ENCODE measurements at regions not wholly inside any gene's neighbourhood (a gene's known extent, or its start where the extent isn't known, plus 50 kb on each side); places are given as distances from the start of the nearest gene placed in this dataset.

GRCh38 chr1:82703951-82704350 is 903.2 kb downstream of the ADGRL2 start:
- Histone ChIP-seq H3K4me1 (ENCODE audit: insufficient read depth, low read length, poor library complexity, severe bottlenecking) (no peaks in the 10 kb centered on the region), H3K27ac (ENCODE audit: low read depth, low read length, poor library complexity, severe bottlenecking) (no peak overlapping the region), H3K9me3 (ENCODE audit: low read depth, low read length, poor library complexity, severe bottlenecking) (no peaks in the 10 kb centered on the region), H3K36me3 (ENCODE audit: insufficient read depth, low read length, poor library complexity, severe bottlenecking) (no peaks in the 10 kb centered on the region), H3K27me3 (replicated peaks; ENCODE audit: insufficient read depth, low read depth, low read length, poor library complexity) (no peaks in the 10 kb centered on the region), H3K4me3 (ENCODE audit: low read depth, low read length, poor library complexity, severe bottlenecking) (no peak overlapping the region)
- POLR2A ChIA-PET (ENCODE audit: low non-redundant PET), result no interaction called here
- TF ChIP-seq EZH2 (IDR thresholded peaks at IDR 0.05; ENCODE audit: borderline replicate concordance, low read depth, low read length, poor library complexity, severe bottlenecking) (no peak), CTCF (conservative IDR thresholded peaks at IDR 0.05; ENCODE audit: low read depth, low read length) (no peak)
- intact Hi-C loops (cut with micrococcal nuclease; ENCODE audit: unreplicated experiment), result no loop called here
- BruUV-seq (replicated peaks), result no TSS peak
- CTCF ChIA-PET, result no interaction called here
- no peak for DNase-seq (ENCODE audit: low spot score)

DNA sequence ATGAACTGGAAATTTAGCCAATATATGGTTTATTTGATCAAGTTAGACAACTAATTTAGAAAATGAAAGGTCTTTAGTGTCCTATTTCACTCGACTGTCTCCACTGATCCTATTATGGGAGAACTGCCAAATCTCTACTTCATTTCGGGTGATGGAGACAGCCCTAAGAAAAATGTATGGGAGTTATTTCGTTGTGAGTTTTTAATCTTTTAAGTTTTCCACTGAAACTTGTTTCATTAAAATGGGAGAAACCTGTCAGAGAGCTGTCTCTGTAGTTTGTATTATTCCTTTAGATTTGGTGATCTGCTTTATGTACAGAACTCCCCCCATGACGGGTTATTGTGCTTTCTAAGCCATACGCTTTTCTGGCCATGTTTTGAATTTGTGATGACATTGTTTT is 899.7 kb downstream of the ADGRL2 start:
- intact Hi-C loops (cut with micrococcal nuclease; ENCODE audit: unreplicated experiment), result no loop called here
- BruUV-seq (replicated peaks), result no TSS peak
- no peak overlapping the region for H3K4me3 ChIP-seq (ENCODE audit: low read depth, low read length, poor library complexity, severe bottlenecking)
- ChIA-PET POLR2A (ENCODE audit: low non-redundant PET) (no interaction called here), CTCF (no interaction called here)
- H3K4me1 ChIP-seq (ENCODE audit: insufficient read depth, low read length, poor library complexity, severe bottlenecking), result no peaks in the 10 kb centered on the region
- no peaks in the 10 kb centered on the region for H3K27me3 ChIP-seq (replicated peaks; ENCODE audit: insufficient read depth, low read depth, low read length, poor library complexity)
- DNase-seq (ENCODE audit: low spot score), result no peak
- TF ChIP-seq CTCF (conservative IDR thresholded peaks at IDR 0.05; ENCODE audit: low read depth, low read length), result no peak
- no peak for TF ChIP-seq EZH2 (IDR thresholded peaks at IDR 0.05; ENCODE audit: borderline replicate concordance, low read depth, low read length, poor library complexity, severe bottlenecking)
- H3K9me3 ChIP-seq (ENCODE audit: low read depth, low read length, poor library complexity, severe bottlenecking), result no peaks in the 10 kb centered on the region
- no peaks in the 10 kb centered on the region for H3K36me3 ChIP-seq (ENCODE audit: insufficient read depth, low read length, poor library complexity, severe bottlenecking)
- no peak overlapping the region for H3K27ac ChIP-seq (ENCODE audit: low read depth, low read length, poor library complexity, severe bottlenecking)

- no TSS peak for BruUV-seq (replicated peaks)
Observed at GRCh38 chr1:82697965-82698364, 897.2 kb downstream of the ADGRL2 start.

More at GRCh38 chr1:82697965-82698364, 897.2 kb downstream of the ADGRL2 start:
- Histone ChIP-seq H3K9me3 (ENCODE audit: low read depth, low read length, poor library complexity, severe bottlenecking) (no peaks in the 10 kb centered on the region), H3K27ac (ENCODE audit: low read depth, low read length, poor library complexity, severe bottlenecking) (no peak overlapping the region), H3K4me1 (ENCODE audit: insufficient read depth, low read length, poor library complexity, severe bottlenecking) (no peaks in the 10 kb centered on the region), H3K27me3 (replicated peaks; ENCODE audit: insufficient read depth, low read depth, low read length, poor library complexity) (no peaks in the 10 kb centered on the region), H3K4me3 (ENCODE audit: low read depth, low read length, poor library complexity, severe bottlenecking) (no peak overlapping the region), H3K36me3 (ENCODE audit: insufficient read depth, low read length, poor library complexity, severe bottlenecking) (no peaks in the 10 kb centered on the region)
- CTCF ChIA-PET, result no interaction called here
- POLR2A ChIA-PET (ENCODE audit: low non-redundant PET), result no interaction called here
- intact Hi-C loops (cut with micrococcal nuclease; ENCODE audit: unreplicated experiment), result no loop called here
- TF ChIP-seq EZH2 (IDR thresholded peaks at IDR 0.05; ENCODE audit: borderline replicate concordance, low read depth, low read length, poor library complexity, severe bottlenecking), result no peak
- TF ChIP-seq CTCF (conservative IDR thresholded peaks at IDR 0.05; ENCODE audit: low read depth, low read length), result no peak
- DNase-seq (ENCODE audit: low spot score), result no peak

All from A673 (cell line).